C4-2B (cell line): ENCODE measurements at regions not wholly inside any gene's neighbourhood (a gene's known extent, or its start where the extent isn't known, plus 50 kb on each side); places are given as distances from the start of the nearest gene placed in this dataset.

Source experiments
- CTCF ChIP-seq: fragments of 450-650 bp; conservative IDR thresholded peaks from 2 replicates; pipeline ENCODE4 v1.5.1; 2017; ENCODE audit warnings: mild to moderate bottlenecking
- ZFX ChIP-seq: fragments of 450-650 bp; IDR thresholded peaks from 2 replicates; pipeline ENCODE4 v1.6.1; 2017

GRCh38 chr22:49712195-49712791, 115.4 kb downstream of the BRD1 start:
- TF ChIP-seq CTCF (no peak), ZFX (no peak)
